Heart left ventricle (tissue), 13 donors: ENCODE measurements at regions not wholly inside any gene's neighbourhood (a gene's known extent, or its start where the extent isn't known, plus 50 kb on each side); places are given as distances from the start of the nearest gene placed in this dataset.

ENCODE experiments used
- POLR2A ChIP-seq, 2 donors: fragments of 450-650 bp; IDR thresholded peaks; one replicate each; pipeline ENCODE4 v1.6.1; 2017; ENCODE audit warnings: antibody characterized with exemption in 2 of 2, mild to moderate bottlenecking in 2 of 2, moderate library complexity in 2 of 2
- TF ChIP-seq, protein P1 (sequence below), 12 donors: fragments of 200-600 bp; sonication (generic) in 4 of 12; IDR thresholded peaks; one replicate each; pipeline versions ENCODE4 v1.5.0 to v1.8.0; 2018 to 2022; ENCODE audit warnings: antibody characterized with exemption in 12 of 12, mild to moderate bottlenecking in 5 of 12
- donor health status: ischemic (EF 13 %, LVEDD 7.1; RV severe dilation, severe dysfunction).
- donor health status: DM: no; HTN: yes; CAD: no.
- donor health status: DM: no; HTN: no; CAD: no.
- donor health status: ischemic (EF 25% LVEDD 6.9; RV normal size, moderate dysfunction).
- donor health status: ischemic (EF 25% LVEDD 5.7; RV mildly dilated, moderate dysfunction).
- donor health status: ischemic (EF 35%, LVEDD 5.7; RV mildly dilated, moderate dysfunction).
- donor health status: nonischemic (EF 11% LVEDD 7.7; RV severe dilation, severe dysfunction).
- donor health status: DM: yes; HTN: yes; CAD: no.
- donor health status: PGD.
- donor health status: ischemic (EF 29% LVEDD 5.4; RV normal size, mild dysfunction).
- donor health status: nonischemic (EF 23%, LVEDD 6.1; RV moderate dilation, normal function).

GRCh38 chr14:38578278-38578681 lies 322.4 kb upstream of the CLEC14A start:
- TF ChIP-seq POLR2A (IDR thresholded peaks at IDR 0.05): no peak
- TF ChIP-seq, protein P1, sequence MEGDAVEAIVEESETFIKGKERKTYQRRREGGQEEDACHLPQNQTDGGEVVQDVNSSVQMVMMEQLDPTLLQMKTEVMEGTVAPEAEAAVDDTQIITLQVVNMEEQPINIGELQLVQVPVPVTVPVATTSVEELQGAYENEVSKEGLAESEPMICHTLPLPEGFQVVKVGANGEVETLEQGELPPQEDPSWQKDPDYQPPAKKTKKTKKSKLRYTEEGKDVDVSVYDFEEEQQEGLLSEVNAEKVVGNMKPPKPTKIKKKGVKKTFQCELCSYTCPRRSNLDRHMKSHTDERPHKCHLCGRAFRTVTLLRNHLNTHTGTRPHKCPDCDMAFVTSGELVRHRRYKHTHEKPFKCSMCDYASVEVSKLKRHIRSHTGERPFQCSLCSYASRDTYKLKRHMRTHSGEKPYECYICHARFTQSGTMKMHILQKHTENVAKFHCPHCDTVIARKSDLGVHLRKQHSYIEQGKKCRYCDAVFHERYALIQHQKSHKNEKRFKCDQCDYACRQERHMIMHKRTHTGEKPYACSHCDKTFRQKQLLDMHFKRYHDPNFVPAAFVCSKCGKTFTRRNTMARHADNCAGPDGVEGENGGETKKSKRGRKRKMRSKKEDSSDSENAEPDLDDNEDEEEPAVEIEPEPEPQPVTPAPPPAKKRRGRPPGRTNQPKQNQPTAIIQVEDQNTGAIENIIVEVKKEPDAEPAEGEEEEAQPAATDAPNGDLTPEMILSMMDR (IDR thresholded peaks at IDR 0.05): no peak
